NCI-H526 treated with DMSO at 0.1 percent for 48 hours (cell line): ENCODE measurements at regions not wholly inside any gene's neighbourhood (a gene's known extent, or its start where the extent isn't known, plus 50 kb on each side); places are given as distances from the start of the nearest gene placed in this dataset.
"Not testable (repeated sequence)": the region's sequence is repeated elsewhere in the genome, so short reads cannot be mapped to it uniquely, and the experiment has no call there.

Experiments
- DNase-seq: peaks from one replicate; lab custom pipeline; 2025; lab: John Stamatoyannopoulos, UW

- no peak for DNase-seq
These were observed 175.1 kb upstream of the S1PR3 start for GRCh38 chr9:88816141-88816540.

GRCh38 chr9:88816591-88816990 is 174.7 kb upstream of the S1PR3 start:
- no peak for DNase-seq

- no peak for DNase-seq
These were observed 173.6 kb upstream of the S1PR3 start for GRCh38 chr9:88817628-88818027.

- no peak for DNase-seq
These were observed 172.6 kb upstream of the S1PR3 start for GRCh38 chr9:88818495-88819201.

GRCh38 chr9:88819476-88819875 is 171.8 kb upstream of the S1PR3 start:
- DNase-seq = no peak

- DNase-seq = no peak
These were observed 171.2 kb upstream of the S1PR3 start for GRCh38 chr9:88820055-88820454.

GRCh38 chr9:88821033-88821745 is 170.1 kb upstream of the S1PR3 start:
- no peak for DNase-seq

- no peak for DNase-seq
These were observed 169.5 kb upstream of the S1PR3 start for GRCh38 chr9:88821746-88822106.

GRCh38 chr9:88824711-88825110 is 166.6 kb upstream of the S1PR3 start:
- no peak for DNase-seq

- no peak for DNase-seq
These were observed 165.1 kb upstream of the S1PR3 start for GRCh38 chr9:88826181-88826580.

- DNase-seq = no peak
These were observed 164.5 kb upstream of the S1PR3 start for GRCh38 chr9:88826771-88827181.

GRCh38 chr9:88828018-88828417 is 163.2 kb upstream of the S1PR3 start:
- DNase-seq = no peak

GRCh38 chr9:88828492-88828974 is 162.7 kb upstream of the S1PR3 start:
- no peak for DNase-seq

GRCh38 chr9:88829276-88829675 is 162.0 kb upstream of the S1PR3 start:
- DNase-seq = no peak

- DNase-seq = no peak
These were observed 159.4 kb upstream of the S1PR3 start for GRCh38 chr9:88831713-88832407.

- DNase-seq = no peak
These were observed 157.3 kb upstream of the S1PR3 start for GRCh38 chr9:88833946-88834345.

GRCh38 chr9:88835038-88835466 is 156.2 kb upstream of the S1PR3 start:
- DNase-seq = no peak

- DNase-seq = no peak
These were observed 155.5 kb upstream of the S1PR3 start for GRCh38 chr9:88835772-88836171.

- DNase-seq = no peak
These were observed 153.5 kb upstream of the S1PR3 start for GRCh38 chr9:88837731-88838130.

- DNase-seq = not testable (repeated sequence)
These were observed 141.4 kb upstream of the S1PR3 start for GRCh38 chr9:88849878-88850277.

- no peak for DNase-seq
These were observed 138.5 kb upstream of the S1PR3 start for GRCh38 chr9:88852794-88853193.

- DNase-seq = no peak
These were observed 120.6 kb upstream of the S1PR3 start for GRCh38 chr9:88870627-88871026.

- no peak for DNase-seq
These were observed 119.6 kb upstream of the S1PR3 start for GRCh38 chr9:88871669-88872068.
